PC-9 (cell line): ENCODE measurements at regions not wholly inside any gene's neighbourhood (a gene's known extent, or its start where the extent isn't known, plus 50 kb on each side); places are given as distances from the start of the nearest gene placed in this dataset.

ENCODE experiments used
- EZH2 ChIP-seq: fragments of 200-600 bp; sonication (generic); IDR thresholded peaks from 2 replicates; pipeline ENCODE4 v1.8.0; 2017; ENCODE audit warnings: antibody characterized with exemption, low read depth
- TF ChIP-seq, protein P1 (sequence below): fragments of 200-600 bp; sonication (generic); conservative IDR thresholded peaks from 2 replicates; pipeline ENCODE4 v1.6.1; 2017; ENCODE audit warnings: mixed run types, antibody characterized with exemption, mild to moderate bottlenecking, moderate library complexity

DNA sequence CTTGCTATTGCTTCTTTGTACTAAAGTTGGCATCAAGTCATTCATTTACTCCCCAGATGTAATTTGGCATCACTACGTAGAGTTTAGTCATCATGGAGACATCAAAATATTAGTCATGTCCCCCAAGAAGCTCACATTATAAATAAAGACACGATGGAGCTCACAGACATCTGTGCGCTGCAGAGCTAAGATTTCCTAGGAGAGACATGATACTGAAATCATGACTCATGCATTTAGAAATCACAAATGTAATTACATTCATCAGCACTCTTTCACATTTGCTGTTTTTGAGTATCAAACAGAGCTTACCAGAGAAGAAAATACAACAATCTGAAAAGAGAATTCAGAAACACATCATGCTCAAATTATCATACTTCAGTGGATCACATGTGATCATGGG lies 169.8 kb downstream of the LRIG3 start:
- TF ChIP-seq, protein P1, sequence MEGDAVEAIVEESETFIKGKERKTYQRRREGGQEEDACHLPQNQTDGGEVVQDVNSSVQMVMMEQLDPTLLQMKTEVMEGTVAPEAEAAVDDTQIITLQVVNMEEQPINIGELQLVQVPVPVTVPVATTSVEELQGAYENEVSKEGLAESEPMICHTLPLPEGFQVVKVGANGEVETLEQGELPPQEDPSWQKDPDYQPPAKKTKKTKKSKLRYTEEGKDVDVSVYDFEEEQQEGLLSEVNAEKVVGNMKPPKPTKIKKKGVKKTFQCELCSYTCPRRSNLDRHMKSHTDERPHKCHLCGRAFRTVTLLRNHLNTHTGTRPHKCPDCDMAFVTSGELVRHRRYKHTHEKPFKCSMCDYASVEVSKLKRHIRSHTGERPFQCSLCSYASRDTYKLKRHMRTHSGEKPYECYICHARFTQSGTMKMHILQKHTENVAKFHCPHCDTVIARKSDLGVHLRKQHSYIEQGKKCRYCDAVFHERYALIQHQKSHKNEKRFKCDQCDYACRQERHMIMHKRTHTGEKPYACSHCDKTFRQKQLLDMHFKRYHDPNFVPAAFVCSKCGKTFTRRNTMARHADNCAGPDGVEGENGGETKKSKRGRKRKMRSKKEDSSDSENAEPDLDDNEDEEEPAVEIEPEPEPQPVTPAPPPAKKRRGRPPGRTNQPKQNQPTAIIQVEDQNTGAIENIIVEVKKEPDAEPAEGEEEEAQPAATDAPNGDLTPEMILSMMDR = no peak
- TF ChIP-seq EZH2 = no peak
